ENCODE measurements at regions not wholly inside any gene's neighbourhood (a gene's known extent, or its start where the extent isn't known, plus 50 kb on each side); places are given as distances from the start of the nearest gene placed in this dataset.

- no peak for TF ChIP-seq REST (IDR thresholded peaks at IDR 0.05; ENCODE audit: low read depth, low read length)
These were observed 317.7 kb upstream of the LRFN5 start (continued) for GRCh38 chr14:41289025-41289424.

- Histone ChIP-seq H3K4me2 (no peak overlapping the region), H3K9me2 (no peaks in the 10 kb centered on the region), H3K4me1 (ENCODE audit: control insufficient read depth in 1 of 2, insufficient read depth in 2 of 2, low read depth in 1 of 2, low read length in 1 of 2) (no peaks in the 10 kb centered on the region), H3K36me3 (replicated peaks in 1 of 2; ENCODE audit: control insufficient read depth in 1 of 2, insufficient read depth in 2 of 2, low read length in 1 of 2) (no peaks in the 10 kb centered on the region), H3K9me3 (no peaks in the 10 kb centered on the region), H3K27me3 (ENCODE audit: insufficient read depth) (no peaks in the 10 kb centered on the region), H3K9ac (no peak overlapping the region), H3K79me2 (ENCODE audit: insufficient read depth) (no peaks in the 10 kb centered on the region), H2AFZ (ENCODE audit: low read depth) (no peak overlapping the region), H4K20me1 (ENCODE audit: insufficient read depth) (no peaks in the 10 kb centered on the region), H3F3A (replicated peaks; ENCODE audit: insufficient read depth) (no peaks in the 10 kb centered on the region), H3K27ac (ENCODE audit: low read depth in 2 of 2, low read length in 1 of 2) (no peak overlapping the region), H3K4me3 (ENCODE audit: low read depth in 2 of 2, low read length in 1 of 2) (no peak overlapping the region)
- TF ChIP-seq FOXM1 (IDR thresholded peaks at IDR 0.05; ENCODE audit: low read depth) (no peak), ELF1 (IDR thresholded peaks at IDR 0.05) (no peak), REST (IDR thresholded peaks at IDR 0.05; ENCODE audit: low read depth, low read length) (peak; percentile 91)
- WGBS (ENCODE audit: low lambda C conversion rate): 16% methylated on average over 4 of the region's 4 CpGs
- ChIA-PET CTCF (no interaction called here), POLR2A (no interaction called here)
- no peak for DNase-seq
These were observed 321.4 kb upstream of the LRFN5 start for GRCh38 chr14:41285186-41285748.

GRCh38 chr14:41280745-41281144 lies 325.9 kb upstream of the LRFN5 start:
- Histone ChIP-seq H3K36me3 (replicated peaks in 1 of 2; ENCODE audit: control insufficient read depth in 1 of 2, insufficient read depth in 2 of 2, low read length in 1 of 2) (no peaks in the 10 kb centered on the region), H3K27ac (ENCODE audit: low read depth in 2 of 2, low read length in 1 of 2) (no peak overlapping the region), H3K9me2 (no peaks in the 10 kb centered on the region), H4K20me1 (ENCODE audit: insufficient read depth) (no peaks in the 10 kb centered on the region), H3K27me3 (ENCODE audit: insufficient read depth) (no peaks in the 10 kb centered on the region), H3F3A (replicated peaks; ENCODE audit: insufficient read depth) (no peaks in the 10 kb centered on the region), H3K4me1 (ENCODE audit: control insufficient read depth in 1 of 2, insufficient read depth in 2 of 2, low read depth in 1 of 2, low read length in 1 of 2) (no peaks in the 10 kb centered on the region), H3K4me3 (ENCODE audit: low read depth in 2 of 2, low read length in 1 of 2) (no peak overlapping the region), H3K9ac (no peak overlapping the region), H3K4me2 (no peak overlapping the region), H3K79me2 (ENCODE audit: insufficient read depth) (no peaks in the 10 kb centered on the region), H2AFZ (ENCODE audit: low read depth) (no peak overlapping the region), H3K9me3 (no peaks in the 10 kb centered on the region)
- TF ChIP-seq RAD21 (IDR thresholded peaks at IDR 0.05; ENCODE audit: low read length) (peak; percentile 33; the same call in 1 of the 2 replicates), RXRA (IDR thresholded peaks at IDR 0.05; ENCODE audit: borderline replicate concordance, low read depth) (no peak), CTCF (IDR thresholded peaks at IDR 0.05) (peak; percentile 32), CHD2 (IDR thresholded peaks at IDR 0.05; ENCODE audit: low read length, partially characterized antibody) (no peak)
- no peak for DNase-seq
- ChIA-PET CTCF (interaction anchor here (0.8 kb wide), 1 partner anchor 320 kb away, joined by 3 read pairs; no protein-coding TSS in a partner anchor), POLR2A (no interaction called here)
- WGBS (ENCODE audit: low lambda C conversion rate): 69% methylated on average over 1 of the region's 1 CpG
